MG63 (cell line): ENCODE measurements at regions not wholly inside any gene's neighbourhood (a gene's known extent, or its start where the extent isn't known, plus 50 kb on each side); places are given as distances from the start of the nearest gene placed in this dataset.

ENCODE experiments used
- DNase-seq: peaks from one replicate; pipeline ENCODE4 v3.0.0-alpha.2; 2020
- H3K27me3 ChIP-seq: fragments of 250-450 bp; sonication (Bioruptor Pico); 2 replicates; pipeline ENCODE4 v1.5.1; 2020; ENCODE audit warnings: mild to moderate bottlenecking, moderate library complexity
- H3K36me3 ChIP-seq: fragments of 250-450 bp; sonication (Bioruptor Pico); 2 replicates; pipeline ENCODE4 v1.5.1; 2020; ENCODE audit warnings: mild to moderate bottlenecking, moderate library complexity
- H3K4me3 ChIP-seq: fragments of 250-450 bp; sonication (Bioruptor Pico); 2 replicates; pipeline ENCODE4 v1.5.1; 2020; ENCODE audit warnings: mild to moderate bottlenecking, moderate library complexity
- H3K9me3 ChIP-seq: fragments of 250-450 bp; sonication (Bioruptor Pico); 2 replicates; pipeline ENCODE4 v1.5.1; 2020; ENCODE audit warnings: mild to moderate bottlenecking, moderate library complexity

- no peak overlapping the region for H3K4me3 ChIP-seq
- H3K36me3 ChIP-seq, result no peaks in the 10 kb centered on the region
- no peak for DNase-seq
- H3K9me3 ChIP-seq, result no peaks in the 10 kb centered on the region
- H3K27me3 ChIP-seq, result peaks cover 4% of the 10 kb centered on the region
Measured at GRCh38 chr20:56831795-56832194, 202.7 kb downstream of the TFAP2C start.

- Histone ChIP-seq H3K36me3 (no peaks in the 10 kb centered on the region), H3K27me3 (peaks cover 10% of the 10 kb centered on the region), H3K4me3 (no peak overlapping the region), H3K9me3 (no peaks in the 10 kb centered on the region)
- no peak for DNase-seq
Measured at GRCh38 chr20:56833427-56833826, 204.3 kb downstream of the TFAP2C start.

- no peak for DNase-seq
- no peaks in the 10 kb centered on the region for H3K36me3 ChIP-seq
- no peak overlapping the region for H3K4me3 ChIP-seq
- no peaks in the 10 kb centered on the region for H3K9me3 ChIP-seq
- H3K27me3 ChIP-seq, result peaks cover 10% of the 10 kb centered on the region
Measured at GRCh38 chr20:56835829-56836550, 206.9 kb downstream of the TFAP2C start.

- no peak for DNase-seq
- Histone ChIP-seq H3K9me3 (no peaks in the 10 kb centered on the region), H3K36me3 (no peaks in the 10 kb centered on the region), H3K4me3 (no peak overlapping the region), H3K27me3 (peaks cover 10% of the 10 kb centered on the region)
Measured at GRCh38 chr20:56839222-56839621, 210.1 kb downstream of the TFAP2C start.

GRCh38 chr20:56839786-56840185 lies 210.7 kb downstream of the TFAP2C start:
- Histone ChIP-seq H3K4me3 (no peak overlapping the region), H3K27me3 (peaks cover 10% of the 10 kb centered on the region), H3K9me3 (no peaks in the 10 kb centered on the region), H3K36me3 (no peaks in the 10 kb centered on the region)
- peak; percentile 50 for DNase-seq

GRCh38 chr20:56840716-56841261 lies 211.7 kb downstream of the TFAP2C start:
- H3K9me3 ChIP-seq, result no peaks in the 10 kb centered on the region
- H3K27me3 ChIP-seq, result peaks cover 10% of the 10 kb centered on the region
- no peak overlapping the region for H3K4me3 ChIP-seq
- H3K36me3 ChIP-seq, result no peaks in the 10 kb centered on the region
- no peak for DNase-seq

GRCh38 chr20:56841346-56841908 lies 212.3 kb downstream of the TFAP2C start:
- Histone ChIP-seq H3K9me3 (no peaks in the 10 kb centered on the region), H3K4me3 (no peak overlapping the region), H3K27me3 (peaks cover 6% of the 10 kb centered on the region; the same call in 1 of the 2 replicates), H3K36me3 (no peaks in the 10 kb centered on the region)
- DNase-seq, result no peak

GRCh38 chr20:56842056-56842455 lies 212.9 kb downstream of the TFAP2C start:
- Histone ChIP-seq H3K36me3 (no peaks in the 10 kb centered on the region), H3K4me3 (no peak overlapping the region), H3K27me3 (peaks cover 6% of the 10 kb centered on the region; the same call in 1 of the 2 replicates), H3K9me3 (no peaks in the 10 kb centered on the region)
- no peak for DNase-seq

GRCh38 chr20:56843386-56843785 lies 214.3 kb downstream of the TFAP2C start:
- no peak overlapping the region for H3K4me3 ChIP-seq
- no peaks in the 10 kb centered on the region; the same call in 1 of the 2 replicates for H3K27me3 ChIP-seq
- DNase-seq, result peak; percentile 85
- H3K36me3 ChIP-seq, result no peaks in the 10 kb centered on the region
- H3K9me3 ChIP-seq, result no peaks in the 10 kb centered on the region

- peak; percentile 48 for DNase-seq
- H3K36me3 ChIP-seq, result no peaks in the 10 kb centered on the region
- H3K9me3 ChIP-seq, result no peaks in the 10 kb centered on the region
- no peaks in the 10 kb centered on the region; the same call in 1 of the 2 replicates for H3K27me3 ChIP-seq
- no peak overlapping the region for H3K4me3 ChIP-seq
Measured at GRCh38 chr20:56843817-56844216, 214.7 kb downstream of the TFAP2C start.

- Histone ChIP-seq H3K36me3 (no peaks in the 10 kb centered on the region), H3K27me3 (no peaks in the 10 kb centered on the region), H3K4me3 (no peak overlapping the region), H3K9me3 (no peaks in the 10 kb centered on the region)
- no peak for DNase-seq
Measured at GRCh38 chr20:56845546-56846086, 216.5 kb downstream of the TFAP2C start.

- no peak for DNase-seq
- no peaks in the 10 kb centered on the region for H3K9me3 ChIP-seq
- H3K4me3 ChIP-seq, result no peak overlapping the region
- no peaks in the 10 kb centered on the region for H3K36me3 ChIP-seq
- H3K27me3 ChIP-seq, result no peaks in the 10 kb centered on the region
Measured at GRCh38 chr20:56848561-56848960, 219.5 kb downstream of the TFAP2C start.

GRCh38 chr20:56851552-56851951 lies 222.4 kb downstream of the TFAP2C start:
- Histone ChIP-seq H3K27me3 (no peaks in the 10 kb centered on the region), H3K9me3 (no peaks in the 10 kb centered on the region), H3K36me3 (no peaks in the 10 kb centered on the region), H3K4me3 (no peak overlapping the region)
- no peak for DNase-seq

- Histone ChIP-seq H3K27me3 (no peaks in the 10 kb centered on the region), H3K4me3 (no peak overlapping the region), H3K9me3 (no peaks in the 10 kb centered on the region), H3K36me3 (no peaks in the 10 kb centered on the region)
- no peak for DNase-seq
Measured at GRCh38 chr20:56855708-56856107, 226.6 kb downstream of the TFAP2C start.

- H3K9me3 ChIP-seq, result no peaks in the 10 kb centered on the region
- no peaks in the 10 kb centered on the region for H3K36me3 ChIP-seq
- no peak for DNase-seq
- H3K27me3 ChIP-seq, result no peaks in the 10 kb centered on the region
- H3K4me3 ChIP-seq, result no peak overlapping the region
Measured at GRCh38 chr20:56857950-56858349, 228.8 kb downstream of the TFAP2C start.

GRCh38 chr20:56859039-56859800 lies 230.1 kb downstream of the TFAP2C start:
- no peaks in the 10 kb centered on the region for H3K27me3 ChIP-seq
- DNase-seq, result no peak
- H3K9me3 ChIP-seq, result no peaks in the 10 kb centered on the region
- no peak overlapping the region for H3K4me3 ChIP-seq
- H3K36me3 ChIP-seq, result no peaks in the 10 kb centered on the region

- no peaks in the 10 kb centered on the region for H3K36me3 ChIP-seq
- no peak overlapping the region for H3K4me3 ChIP-seq
- H3K27me3 ChIP-seq, result no peaks in the 10 kb centered on the region
- no peaks in the 10 kb centered on the region for H3K9me3 ChIP-seq
- no peak for DNase-seq
Measured at GRCh38 chr20:56859801-56860261, 230.7 kb downstream of the TFAP2C start.
